GM12875 (cell line): ENCODE measurements at regions not wholly inside any gene's neighbourhood (a gene's known extent, or its start where the extent isn't known, plus 50 kb on each side); places are given as distances from the start of the nearest gene placed in this dataset.
"Not testable (repeated sequence)": the region's sequence is repeated elsewhere in the genome, so short reads cannot be mapped to it uniquely, and the experiment has no call there.

Experiments used
- H3K4me3 ChIP-seq: one replicate; pipeline ENCODE4 v1.5.1; 2011; ENCODE audit warnings: low read depth, low read length, control low read depth
- TF ChIP-seq, protein P1 (sequence below): IDR thresholded peaks from 2 replicates; pipeline ENCODE4 v1.5.1; 2011; ENCODE audit warnings: low read depth, mild to moderate bottlenecking, control low read depth, inconsistent platforms, low read length, moderate library complexity, borderline replicate concordance; ENCODE audit not compliant: insufficient read depth

GRCh38 chr1:58855274-58856165, 71.7 kb upstream of the JUN start:
- no peak overlapping the region for H3K4me3 ChIP-seq
- TF ChIP-seq, protein P1, sequence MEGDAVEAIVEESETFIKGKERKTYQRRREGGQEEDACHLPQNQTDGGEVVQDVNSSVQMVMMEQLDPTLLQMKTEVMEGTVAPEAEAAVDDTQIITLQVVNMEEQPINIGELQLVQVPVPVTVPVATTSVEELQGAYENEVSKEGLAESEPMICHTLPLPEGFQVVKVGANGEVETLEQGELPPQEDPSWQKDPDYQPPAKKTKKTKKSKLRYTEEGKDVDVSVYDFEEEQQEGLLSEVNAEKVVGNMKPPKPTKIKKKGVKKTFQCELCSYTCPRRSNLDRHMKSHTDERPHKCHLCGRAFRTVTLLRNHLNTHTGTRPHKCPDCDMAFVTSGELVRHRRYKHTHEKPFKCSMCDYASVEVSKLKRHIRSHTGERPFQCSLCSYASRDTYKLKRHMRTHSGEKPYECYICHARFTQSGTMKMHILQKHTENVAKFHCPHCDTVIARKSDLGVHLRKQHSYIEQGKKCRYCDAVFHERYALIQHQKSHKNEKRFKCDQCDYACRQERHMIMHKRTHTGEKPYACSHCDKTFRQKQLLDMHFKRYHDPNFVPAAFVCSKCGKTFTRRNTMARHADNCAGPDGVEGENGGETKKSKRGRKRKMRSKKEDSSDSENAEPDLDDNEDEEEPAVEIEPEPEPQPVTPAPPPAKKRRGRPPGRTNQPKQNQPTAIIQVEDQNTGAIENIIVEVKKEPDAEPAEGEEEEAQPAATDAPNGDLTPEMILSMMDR = no peak

GRCh38 chr1:58856281-58856680, 72.4 kb upstream of the JUN start:
- H3K4me3 ChIP-seq = not testable (repeated sequence)

- TF ChIP-seq, protein P1 = no peak
- no peak overlapping the region for H3K4me3 ChIP-seq
Measured at GRCh38 chr1:58857680-58858673, 74.1 kb upstream of the JUN start.

DNA sequence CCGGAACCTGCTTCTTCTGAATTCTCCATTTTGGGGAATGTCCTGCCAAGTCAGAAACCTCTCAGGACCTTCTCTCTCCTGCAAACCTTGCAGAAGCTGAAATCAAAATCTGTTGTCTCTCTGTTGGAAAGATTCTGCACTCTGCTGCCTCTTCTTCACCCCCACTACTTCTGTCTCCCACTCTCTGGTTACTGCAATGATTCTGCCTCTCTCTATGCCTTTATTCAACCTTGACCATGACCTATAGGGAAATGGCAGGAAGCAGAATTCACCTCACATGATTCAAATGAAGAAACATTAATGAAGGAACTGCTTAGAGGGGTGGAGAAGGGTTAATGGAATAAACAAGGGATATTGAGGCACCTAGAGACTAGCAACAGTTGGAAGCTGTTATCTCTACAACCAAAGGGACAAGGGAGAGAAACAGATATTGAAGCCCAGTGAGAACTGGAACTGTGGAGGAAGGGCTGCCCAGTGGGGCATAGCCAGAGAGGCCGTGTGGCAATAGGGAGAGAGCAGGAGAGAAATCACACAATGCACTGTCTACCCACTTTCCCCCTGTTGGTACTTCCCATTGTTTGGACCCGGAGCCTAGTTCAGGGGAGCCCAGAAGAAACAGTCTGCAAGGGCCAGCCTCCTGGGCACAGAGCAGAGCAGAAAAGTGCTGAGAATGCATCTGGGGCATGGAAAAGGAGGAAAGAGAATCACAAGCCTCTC, 76.1 kb upstream of the JUN start:
- no peak overlapping the region for H3K4me3 ChIP-seq
- TF ChIP-seq, protein P1 = no peak

GRCh38 chr1:58861076-58861475, 77.2 kb upstream of the JUN start:
- H3K4me3 ChIP-seq = no peak overlapping the region
- TF ChIP-seq, protein P1 = no peak

- H3K4me3 ChIP-seq = no peak overlapping the region
- TF ChIP-seq, protein P1 = no peak
Measured at GRCh38 chr1:58861506-58861905, 77.7 kb upstream of the JUN start.
